ENCODE measurements at regions not wholly inside any gene's neighbourhood (a gene's known extent, or its start where the extent isn't known, plus 50 kb on each side); places are given as distances from the start of the nearest gene placed in this dataset.
"Not testable (repeated sequence)": the region's sequence is repeated elsewhere in the genome, so short reads cannot be mapped to it uniquely, and the experiment has no call there.

DNA sequence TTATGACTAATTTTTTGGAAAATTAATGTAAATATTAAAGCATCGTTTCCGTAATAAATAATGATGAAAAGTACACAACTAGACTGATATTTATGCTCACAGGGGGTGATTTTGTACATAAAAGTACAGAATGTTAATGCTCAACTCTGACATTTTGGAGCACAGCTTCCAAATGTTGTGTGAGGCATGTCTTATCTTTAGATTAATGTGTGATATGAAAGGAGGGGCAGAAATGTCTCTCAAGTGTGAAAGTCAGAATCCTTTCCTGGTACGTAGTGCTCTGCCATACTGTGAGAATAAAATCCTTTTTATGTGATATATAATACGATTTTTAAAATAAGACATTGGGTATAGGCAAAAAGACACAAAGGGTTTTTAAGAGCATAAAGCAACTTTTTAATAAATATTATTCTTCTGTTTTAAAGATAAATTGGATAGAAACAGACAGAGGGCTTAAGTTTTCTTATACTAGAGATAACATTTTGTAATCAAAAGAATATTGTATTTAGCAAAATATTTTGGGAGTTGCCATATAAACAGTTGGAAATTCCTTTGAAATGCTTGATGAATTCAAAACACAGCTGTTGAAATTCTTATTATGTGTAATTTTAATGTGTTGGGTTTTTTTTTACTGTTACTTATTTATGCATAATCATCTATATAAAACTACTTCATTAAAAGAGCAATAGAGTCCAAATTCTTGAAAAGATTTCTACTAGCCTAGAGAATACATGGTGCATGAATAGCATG is 389.7 kb downstream of the RAP2B start:
- no peak for DNase-seq (ENCODE audit: low read depth in 2 of 2)

DNA sequence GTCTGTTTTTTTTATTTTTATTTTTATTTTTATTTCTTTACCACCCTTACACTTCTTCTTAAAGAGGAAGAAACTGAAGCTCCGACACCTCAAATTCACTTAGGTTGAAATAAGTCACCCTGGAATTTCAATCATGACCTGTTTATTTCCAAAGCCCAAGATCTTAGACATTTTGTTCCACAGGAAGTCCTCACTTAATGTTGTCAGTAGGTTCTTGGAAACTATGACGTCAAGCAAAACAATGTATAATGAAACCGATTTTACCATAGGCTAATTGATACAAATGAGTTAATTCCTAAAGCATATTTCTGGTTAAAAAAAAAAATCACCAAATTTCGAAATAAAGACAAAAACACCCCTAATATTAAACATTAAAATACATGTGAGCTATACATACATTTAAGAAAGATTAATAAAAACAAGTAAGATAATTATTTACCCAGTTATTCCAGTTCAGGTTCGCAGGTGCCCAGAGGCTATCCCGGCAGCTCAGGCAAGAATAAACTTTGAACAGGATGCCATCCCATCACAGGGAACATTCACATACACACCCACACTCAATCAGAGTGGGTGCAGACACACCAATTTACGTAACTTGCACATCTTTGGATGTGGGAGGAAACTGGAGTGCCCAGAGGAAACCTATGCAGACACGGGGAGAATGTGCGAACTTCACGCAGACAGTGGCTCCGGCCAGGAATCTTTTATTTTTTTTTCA is 391.0 kb downstream of the RAP2B start:
- DNase-seq (ENCODE audit: low read depth in 2 of 2) = no peak

DNA sequence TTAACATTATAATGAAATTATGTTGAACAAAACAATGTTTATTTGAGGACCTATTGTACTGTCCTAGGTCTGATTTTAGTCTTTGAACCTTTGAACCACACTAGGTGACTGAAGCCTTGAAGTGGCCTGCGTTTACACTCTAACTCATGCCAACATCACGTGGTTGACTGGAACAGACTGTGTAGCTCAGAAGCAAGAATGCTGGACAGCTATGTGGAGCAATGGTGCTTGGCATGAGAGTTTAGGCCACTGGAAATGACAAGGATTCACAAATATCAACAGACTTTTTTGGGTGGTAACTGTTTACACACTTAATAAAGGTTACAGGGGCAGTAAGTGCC is 391.5 kb downstream of the RAP2B start:
- DNase-seq (ENCODE audit: low read depth in 2 of 2) = no peak

DNA sequence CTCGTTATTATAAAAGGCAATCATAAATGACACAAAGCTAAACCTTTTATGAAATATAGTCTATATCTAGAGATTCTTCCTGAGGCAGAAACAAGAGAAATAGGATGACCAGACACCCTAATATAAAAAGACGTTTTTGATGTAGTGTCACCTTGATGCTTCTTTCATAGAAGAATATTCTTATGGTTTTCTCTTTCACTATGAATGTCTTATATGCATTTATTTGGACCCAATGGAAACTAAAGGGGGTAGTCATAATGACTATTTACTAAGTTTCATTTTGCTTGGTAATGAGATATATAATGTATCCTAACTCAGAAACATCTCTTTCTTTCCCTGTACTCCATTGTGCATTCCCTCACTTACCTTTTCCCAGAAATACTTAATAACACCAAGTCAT is 393.9 kb downstream of the RAP2B start:
- no peak for DNase-seq (ENCODE audit: low read depth in 2 of 2)

DNA sequence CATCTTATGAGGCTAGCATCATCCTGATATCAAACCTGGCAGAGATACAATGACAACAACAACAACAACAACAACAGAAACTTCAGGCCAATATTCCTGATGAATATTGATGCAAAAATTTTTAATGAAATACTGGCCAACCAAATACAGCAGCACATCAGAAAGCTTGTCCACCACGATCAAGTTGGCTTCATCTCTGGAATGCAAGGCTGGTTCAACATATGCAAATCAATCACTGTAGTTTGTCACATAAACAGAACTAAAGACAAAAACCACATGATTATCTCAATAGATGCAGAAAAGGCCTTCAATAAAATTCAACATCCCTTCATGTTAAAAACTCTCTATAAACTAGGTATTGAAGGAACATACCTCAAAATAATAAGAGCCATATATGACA is 397.3 kb downstream of the RAP2B start:
- DNase-seq (ENCODE audit: low read depth in 2 of 2) = not testable (repeated sequence)

DNA sequence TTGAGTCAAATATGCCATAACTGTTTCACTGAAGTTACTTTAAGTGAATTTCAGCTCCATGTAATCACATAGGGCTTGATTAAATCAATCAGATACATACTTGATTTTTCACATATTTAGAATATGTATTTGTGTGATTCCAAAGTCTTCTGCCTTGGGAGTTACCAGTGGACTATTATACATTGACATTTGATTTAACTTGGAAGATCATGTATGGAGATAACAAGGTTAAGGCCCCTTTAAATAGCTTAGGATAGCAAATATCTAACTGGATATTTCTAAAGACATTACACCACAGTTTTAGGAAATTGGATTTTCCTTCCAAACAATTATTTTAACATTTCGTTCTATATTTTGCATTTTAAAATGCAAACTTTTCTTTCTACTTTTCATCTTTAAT is 405.0 kb downstream of the RAP2B start:
- no peak for DNase-seq (ENCODE audit: low read depth in 2 of 2)

DNA sequence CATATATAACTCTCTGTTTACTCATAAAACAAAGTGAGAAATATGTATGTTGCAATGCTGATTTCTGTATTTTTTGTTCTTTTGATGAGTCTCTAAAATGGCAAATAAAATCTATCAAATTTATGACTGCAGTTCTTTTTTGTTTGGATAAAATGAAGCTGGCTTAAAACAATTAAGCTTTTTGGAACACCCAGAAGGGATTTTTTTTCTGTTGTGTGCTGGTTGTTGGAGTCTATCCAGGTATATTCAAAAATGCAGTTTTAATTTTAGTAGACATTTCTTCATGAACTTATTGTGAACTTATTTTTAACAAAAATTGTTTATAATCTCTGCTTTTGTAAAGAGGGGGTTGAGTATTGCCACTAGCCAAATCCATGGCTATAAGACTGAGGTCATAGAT is 405.5 kb downstream of the RAP2B start:
- DNase-seq (ENCODE audit: low read depth in 2 of 2) = no peak

DNA sequence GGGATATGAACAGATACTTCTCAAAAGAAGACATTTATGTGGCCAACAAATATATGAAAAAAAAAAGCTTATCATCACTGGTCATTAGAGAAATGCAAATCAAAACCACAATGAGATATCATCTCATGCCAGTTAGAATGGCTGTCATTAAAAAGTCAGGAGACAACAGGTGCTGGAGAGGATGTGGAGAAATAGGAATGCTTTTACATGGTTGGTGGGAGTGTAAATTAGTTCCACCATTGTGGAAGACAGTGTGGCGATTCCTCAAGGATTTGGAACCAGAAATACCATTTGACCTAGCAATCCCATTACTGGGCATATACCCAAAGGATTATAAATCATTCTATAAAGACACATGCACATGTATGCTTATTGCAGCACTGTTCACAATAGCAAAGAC is 408.5 kb downstream of the RAP2B start:
- DNase-seq (ENCODE audit: low read depth in 2 of 2) = not testable (repeated sequence)

DNA sequence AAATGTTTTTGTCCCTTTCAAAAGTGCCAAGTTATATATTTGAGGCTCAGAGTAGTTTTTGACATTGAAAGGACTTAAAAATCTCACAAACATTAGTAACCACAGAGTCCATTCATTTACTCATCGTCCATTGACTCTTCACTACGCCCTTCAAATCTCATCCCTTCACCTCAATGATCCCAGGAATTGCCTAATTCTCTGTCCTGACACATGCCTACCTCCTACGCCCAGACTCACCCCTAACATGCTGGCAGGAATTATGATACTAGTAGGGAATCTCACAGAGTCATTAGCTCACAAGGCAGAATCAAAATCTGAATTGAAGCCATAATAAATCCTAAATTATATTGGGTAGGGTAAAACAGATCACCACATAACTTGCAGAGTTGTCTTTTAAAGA is 410.1 kb downstream of the RAP2B start:
- no peak for DNase-seq (ENCODE audit: low read depth in 2 of 2)

DNA sequence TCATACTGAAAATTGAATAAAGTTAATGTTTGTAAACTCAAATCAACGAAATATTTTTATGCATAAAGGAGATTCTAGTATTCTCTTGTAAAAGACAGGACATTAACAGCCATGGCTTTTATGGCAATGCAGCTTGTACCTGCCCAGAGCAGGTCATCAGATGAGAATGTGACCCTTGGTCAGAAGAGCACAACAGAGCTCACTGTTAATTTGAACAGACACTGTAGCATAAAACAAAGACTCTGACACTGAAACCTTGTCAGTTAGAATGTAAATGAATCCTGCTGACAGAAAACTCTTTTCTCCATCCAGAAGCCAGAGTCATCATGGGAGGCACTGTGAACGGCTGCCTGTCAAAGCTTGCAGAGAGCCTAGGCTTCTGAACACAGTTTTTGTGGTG is 410.6 kb downstream of the RAP2B start:
- DNase-seq (ENCODE audit: low read depth in 2 of 2) = no peak

DNA sequence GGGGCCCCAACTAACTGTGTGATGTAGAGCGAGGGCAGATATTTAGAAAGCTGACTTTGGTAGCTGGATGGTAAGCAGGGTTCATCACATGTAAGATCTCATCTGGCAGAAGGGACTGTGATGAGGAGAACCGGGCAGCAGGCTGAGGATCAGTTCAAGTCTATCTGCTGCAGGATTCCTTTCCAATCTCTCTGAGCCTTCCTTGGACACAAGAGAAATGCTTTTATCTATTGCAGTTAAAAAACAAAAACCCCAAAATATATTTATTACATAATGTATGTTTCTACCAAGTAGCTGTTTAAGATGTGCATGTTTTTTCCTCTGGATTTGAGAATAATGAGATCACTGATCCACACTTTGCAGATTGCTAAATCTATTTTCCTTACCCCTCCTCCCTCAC is 411.5 kb downstream of the RAP2B start:
- no peak for DNase-seq (ENCODE audit: low read depth in 2 of 2)

DNA sequence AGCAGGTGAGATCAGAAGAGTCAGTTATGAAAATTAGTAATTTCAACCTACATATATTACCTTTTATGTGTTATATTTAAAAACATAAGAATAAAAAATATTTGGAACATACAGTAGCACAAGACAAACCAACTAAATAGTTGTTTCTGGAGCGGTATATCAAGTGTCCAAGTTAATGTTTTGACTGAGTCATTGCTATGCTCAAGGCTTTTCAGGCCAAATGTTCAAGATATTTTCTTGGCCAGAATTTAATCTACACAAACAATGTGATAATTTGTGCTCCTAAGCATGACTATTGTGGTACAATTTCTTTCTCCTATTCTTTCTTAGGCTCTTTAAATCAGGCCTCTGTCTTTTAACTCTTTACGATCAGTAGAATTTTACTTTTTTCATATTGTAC is 412.4 kb downstream of the RAP2B start:
- DNase-seq (ENCODE audit: low read depth in 2 of 2) = no peak

DNA sequence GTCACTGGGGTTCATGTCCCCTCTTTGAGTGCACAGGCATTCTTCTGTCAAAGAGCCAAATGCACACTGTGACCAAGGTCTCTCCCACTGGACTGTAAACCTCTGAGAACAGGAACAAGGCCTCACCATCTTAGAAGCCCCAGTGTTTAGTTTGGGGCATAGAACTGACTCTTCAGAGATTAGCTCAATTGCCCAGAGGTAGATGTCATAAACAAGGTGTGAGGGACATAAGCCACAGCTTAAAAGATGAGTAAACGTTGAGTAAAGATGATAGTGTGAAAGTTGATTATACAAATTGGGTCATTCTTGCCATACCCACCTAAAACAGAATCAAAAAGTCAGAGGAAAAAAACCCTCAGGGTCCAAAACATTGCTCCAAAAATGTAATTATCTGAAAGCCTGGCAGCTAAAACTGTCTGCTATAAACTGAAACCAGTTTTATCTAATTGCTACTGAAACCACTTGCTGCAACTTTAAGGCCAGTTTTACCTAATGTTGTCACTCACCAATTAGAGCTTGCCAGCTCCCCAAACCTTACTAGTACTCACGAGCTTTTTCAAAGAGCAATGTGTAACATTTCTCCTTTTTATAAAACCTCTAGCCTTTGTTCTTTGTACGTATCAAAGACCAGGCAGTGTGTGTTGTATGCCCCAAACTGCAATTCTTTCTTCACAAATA is 415.2 kb downstream of the RAP2B start:
- no peak for DNase-seq (ENCODE audit: low read depth in 2 of 2)

DNA sequence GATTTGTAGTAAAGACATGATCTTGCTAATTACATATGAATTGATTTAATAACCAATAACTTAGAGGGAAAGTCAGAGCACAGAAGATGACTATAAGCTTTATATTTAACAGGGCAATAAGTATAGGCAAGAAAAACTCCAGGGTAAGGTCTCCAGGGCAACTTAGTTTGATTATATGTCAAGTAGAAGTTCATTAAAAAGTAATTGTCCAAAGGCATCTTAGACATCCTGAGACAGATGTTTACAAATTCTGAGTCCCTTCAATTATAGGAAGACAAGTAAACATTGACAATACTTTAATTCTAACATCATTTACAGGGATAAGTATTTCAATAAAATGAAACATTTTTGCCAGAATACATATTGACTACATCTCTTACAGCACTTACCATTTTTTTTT is 416.0 kb downstream of the RAP2B start:
- DNase-seq (ENCODE audit: low read depth in 2 of 2) = no peak

DNA sequence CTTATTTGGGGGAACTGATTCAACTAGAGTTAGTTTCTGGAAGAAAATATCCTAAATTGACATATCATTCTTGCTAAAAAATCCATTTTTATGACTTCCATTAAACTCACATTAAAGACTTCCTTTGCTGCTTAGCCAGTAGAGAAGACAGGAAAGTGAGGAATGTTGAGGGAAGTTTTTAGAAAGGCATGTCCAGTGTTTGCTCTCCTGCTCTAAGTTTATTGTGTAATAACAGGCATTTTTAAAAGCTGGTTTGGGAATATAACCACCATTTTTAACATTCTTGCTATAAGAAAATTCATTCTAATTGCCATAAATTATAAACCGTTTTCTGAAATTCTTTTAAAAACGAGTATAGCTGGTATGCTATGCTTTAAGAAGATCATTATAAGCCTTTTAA is 428.0 kb downstream of the RAP2B start:
- no peak for DNase-seq (ENCODE audit: low read depth in 2 of 2)

DNA sequence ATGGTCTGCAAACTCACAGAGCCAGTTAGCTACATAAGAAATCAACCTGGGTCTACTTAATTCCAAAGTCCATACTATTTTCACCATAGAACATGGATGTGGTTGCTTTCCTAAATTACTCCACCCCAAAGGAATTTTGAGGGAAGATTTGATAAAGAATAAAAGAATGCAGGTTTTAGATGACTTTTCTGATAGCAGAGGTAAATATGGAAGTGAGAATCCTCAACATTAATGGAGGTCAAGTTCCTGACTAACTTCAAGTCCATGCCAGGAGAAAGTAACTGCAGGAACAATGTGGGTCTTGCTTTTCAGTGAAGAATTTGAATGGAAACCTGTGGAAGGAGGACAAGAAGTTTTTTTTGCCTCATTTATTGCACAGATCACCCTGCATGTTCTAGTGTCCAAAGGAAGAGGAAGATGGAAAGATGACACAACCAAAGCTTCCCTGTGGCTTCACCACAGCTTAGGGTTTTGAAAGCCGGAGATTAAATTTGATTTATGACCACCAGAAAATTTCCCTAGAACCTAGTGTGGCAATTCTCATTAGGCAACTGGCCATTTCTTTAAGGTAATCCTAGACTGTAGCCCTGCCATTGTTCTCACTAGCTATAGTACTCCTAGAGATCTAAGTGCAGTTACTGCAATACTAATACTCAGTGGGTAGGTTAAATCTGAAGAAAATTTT is 429.7 kb downstream of the RAP2B start:
- DNase-seq (ENCODE audit: low read depth in 2 of 2) = no peak

DNA sequence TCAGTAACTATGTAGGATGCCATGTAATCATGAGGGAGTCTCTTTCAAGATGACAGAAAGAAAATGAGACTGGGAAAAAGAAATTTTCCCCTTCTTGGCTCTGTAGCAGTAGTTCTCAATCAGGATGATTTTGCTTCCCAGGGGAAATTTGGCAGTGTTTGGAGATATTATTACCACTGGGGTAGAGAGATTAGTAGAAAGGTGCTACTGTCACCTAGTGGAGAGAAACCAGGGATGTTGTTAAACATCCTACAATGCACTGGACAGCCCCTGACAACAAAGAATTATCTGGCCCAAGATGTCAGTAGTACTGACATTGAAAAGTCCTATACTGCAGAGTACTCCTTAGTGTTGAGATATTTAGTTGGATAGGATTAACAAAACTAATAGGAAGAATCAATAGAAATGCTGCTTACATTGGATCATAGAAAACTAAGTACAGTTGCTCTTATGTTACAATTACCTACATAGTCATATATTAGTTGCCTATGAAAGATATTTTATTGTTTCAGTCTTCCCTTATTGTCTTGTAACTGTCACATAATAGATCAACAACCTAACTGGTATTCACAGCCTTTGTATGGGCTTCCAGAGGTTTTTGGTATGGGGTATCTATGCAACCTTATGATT is 433.3 kb downstream of the RAP2B start:
- no peak for DNase-seq (ENCODE audit: low read depth in 2 of 2)

DNA sequence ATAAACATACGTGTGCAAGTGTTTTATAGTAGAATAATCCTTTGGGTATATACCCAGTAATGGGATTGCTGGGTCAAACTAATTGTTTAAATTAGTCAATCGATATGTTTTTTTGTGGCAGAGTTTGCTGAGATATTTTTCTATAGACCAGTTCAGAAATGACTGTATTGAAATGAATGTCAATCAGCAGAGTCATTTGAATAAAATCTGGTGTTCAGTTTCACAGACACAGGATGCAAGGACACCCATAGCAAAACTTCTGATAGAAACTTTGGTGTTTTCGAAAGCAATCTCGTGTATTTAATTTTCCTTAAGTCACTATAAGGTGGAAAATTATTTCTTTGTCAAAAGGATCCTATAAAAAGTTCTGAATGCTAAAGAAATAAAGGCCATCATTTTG is 434.4 kb downstream of the RAP2B start:
- DNase-seq (ENCODE audit: low read depth in 2 of 2) = no peak

DNA sequence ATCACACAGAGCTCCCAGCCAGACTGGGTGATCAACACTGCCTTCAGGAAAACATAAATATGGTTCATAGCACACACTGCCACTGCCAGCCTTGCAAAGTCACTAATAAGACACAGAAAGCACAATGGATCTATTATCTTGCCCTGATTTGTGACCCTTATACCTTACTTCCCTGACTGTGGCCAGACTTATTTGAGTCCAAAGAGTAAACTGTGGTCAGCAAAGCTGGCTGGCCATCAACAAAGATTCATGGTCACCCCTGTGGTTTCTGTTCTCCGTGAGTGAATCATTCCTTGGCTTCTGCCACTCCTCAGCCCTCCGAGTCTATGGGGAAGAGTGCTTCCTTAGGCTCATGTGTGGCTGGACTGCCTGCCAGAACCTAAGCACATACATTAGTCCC is 437.7 kb downstream of the RAP2B start:
- no peak for DNase-seq (ENCODE audit: low read depth in 2 of 2)

DNA sequence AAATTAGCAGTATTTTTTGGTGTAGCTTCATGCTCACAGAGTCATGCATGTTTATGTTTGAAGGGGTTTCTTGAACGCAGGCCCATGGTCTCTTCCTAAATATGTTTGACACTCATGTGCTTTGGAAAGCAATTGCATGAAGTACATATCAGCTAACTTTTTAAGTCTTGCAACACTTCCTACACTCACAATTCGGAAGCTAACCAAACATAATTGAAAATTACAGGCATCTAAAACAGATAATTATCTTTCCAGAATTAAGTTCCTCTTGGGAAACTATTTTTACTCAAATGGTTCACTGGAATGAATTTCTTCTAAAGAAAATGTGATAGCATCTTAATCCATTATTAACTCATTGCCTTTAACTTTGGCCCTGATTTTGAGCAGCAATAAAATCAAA is 438.9 kb downstream of the RAP2B start:
- no peak for DNase-seq (ENCODE audit: low read depth in 2 of 2)

DNA sequence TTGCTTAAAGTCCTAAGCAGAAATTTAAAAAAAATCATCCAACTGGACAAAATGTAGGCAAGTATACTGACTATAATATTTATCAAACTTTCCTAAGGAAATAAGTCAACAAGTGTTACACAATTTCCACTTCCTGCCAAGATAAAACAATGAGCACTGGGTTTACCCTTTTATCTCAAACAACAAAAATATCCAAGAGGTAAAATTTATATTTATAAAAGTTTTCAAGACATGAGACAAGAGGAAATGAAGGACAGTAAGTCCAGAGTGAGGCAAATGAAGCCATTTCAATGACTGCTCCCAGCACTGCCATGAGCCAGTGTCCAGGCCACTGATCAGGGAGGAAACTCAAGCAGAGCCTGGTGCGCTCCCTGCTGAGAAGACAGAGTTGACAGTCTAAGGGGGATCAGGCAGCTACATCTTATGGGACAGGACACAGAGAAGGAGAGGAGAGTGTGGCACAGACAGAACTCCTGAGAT is 439.4 kb downstream of the RAP2B start:
- no peak for DNase-seq (ENCODE audit: low read depth in 2 of 2)

DNA sequence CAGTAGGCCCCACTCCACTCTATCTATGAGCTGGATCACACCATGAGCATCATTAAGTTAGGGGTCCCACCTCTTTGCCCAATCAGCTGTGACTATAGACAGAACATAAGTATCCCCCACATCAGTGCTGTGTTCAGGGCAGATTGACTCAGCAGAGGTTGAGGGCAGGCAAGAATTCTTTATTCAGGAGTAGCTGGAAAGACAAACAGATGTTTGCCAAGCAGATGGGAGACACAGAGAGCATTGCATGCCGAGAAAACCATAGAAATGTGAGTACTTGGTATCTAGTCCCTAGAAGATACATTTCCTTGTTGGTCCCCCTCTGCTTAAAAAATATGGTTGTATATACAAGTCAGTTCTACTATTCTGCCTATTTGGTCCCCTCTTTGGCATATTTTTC is 440.8 kb downstream of the RAP2B start:
- DNase-seq (ENCODE audit: low read depth in 2 of 2) = no peak
